GM12875 (cell line): ENCODE measurements at regions not wholly inside any gene's neighbourhood (a gene's known extent, or its start where the extent isn't known, plus 50 kb on each side); places are given as distances from the start of the nearest gene placed in this dataset.
"Not testable (repeated sequence)": the region's sequence is repeated elsewhere in the genome, so short reads cannot be mapped to it uniquely, and the experiment has no call there.

Experiments used
- H3K4me3 ChIP-seq: one replicate; pipeline ENCODE4 v1.5.1; 2011; ENCODE audit warnings: low read depth, low read length, control low read depth
- TF ChIP-seq, protein P1 (sequence below): IDR thresholded peaks from 2 replicates; pipeline ENCODE4 v1.5.1; 2011; ENCODE audit warnings: low read depth, mild to moderate bottlenecking, control low read depth, inconsistent platforms, low read length, moderate library complexity, borderline replicate concordance; ENCODE audit not compliant: insufficient read depth

DNA sequence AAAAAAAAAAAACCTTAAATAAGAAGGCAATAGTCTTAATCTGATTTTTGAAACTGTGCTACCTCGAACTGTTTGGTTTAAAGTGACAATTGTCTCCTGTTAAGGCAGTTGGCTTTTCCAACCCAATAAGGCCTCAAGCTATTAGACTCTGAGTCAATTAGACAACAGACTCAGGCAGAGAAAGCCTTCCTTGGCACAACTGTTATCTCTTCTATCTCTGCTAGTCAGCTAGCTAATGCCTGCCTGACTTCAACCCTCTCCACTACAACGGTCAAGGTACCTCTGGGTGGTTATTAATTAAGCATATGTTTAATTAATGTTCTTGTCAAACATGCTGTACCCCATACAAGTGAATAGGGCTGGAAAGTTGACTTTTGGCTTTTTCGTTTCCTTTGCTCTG lies 110.2 kb upstream of the NLGN1 start:
- TF ChIP-seq, protein P1, sequence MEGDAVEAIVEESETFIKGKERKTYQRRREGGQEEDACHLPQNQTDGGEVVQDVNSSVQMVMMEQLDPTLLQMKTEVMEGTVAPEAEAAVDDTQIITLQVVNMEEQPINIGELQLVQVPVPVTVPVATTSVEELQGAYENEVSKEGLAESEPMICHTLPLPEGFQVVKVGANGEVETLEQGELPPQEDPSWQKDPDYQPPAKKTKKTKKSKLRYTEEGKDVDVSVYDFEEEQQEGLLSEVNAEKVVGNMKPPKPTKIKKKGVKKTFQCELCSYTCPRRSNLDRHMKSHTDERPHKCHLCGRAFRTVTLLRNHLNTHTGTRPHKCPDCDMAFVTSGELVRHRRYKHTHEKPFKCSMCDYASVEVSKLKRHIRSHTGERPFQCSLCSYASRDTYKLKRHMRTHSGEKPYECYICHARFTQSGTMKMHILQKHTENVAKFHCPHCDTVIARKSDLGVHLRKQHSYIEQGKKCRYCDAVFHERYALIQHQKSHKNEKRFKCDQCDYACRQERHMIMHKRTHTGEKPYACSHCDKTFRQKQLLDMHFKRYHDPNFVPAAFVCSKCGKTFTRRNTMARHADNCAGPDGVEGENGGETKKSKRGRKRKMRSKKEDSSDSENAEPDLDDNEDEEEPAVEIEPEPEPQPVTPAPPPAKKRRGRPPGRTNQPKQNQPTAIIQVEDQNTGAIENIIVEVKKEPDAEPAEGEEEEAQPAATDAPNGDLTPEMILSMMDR, result no peak
- no peak overlapping the region for H3K4me3 ChIP-seq

DNA sequence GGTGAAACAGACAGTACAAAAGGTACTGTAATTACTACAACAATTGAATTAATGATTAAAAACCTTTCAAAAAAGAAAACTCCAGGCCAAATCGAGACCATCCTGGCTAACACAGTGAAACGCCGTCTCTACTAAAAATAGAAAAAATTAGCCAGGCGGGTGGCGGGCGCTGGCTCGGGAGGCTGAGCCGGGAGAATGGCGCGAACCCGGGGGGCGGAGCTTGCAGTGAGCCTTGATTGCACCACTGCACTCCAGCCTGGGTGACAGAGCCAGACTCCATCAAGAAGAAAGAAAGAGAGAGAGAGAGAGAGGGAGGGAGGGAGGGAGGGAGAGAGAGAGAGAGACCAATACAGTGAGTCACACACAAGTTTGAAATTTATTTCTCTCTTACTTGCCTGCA lies 111.0 kb upstream of the NLGN1 start:
- not testable (repeated sequence) for H3K4me3 ChIP-seq

DNA sequence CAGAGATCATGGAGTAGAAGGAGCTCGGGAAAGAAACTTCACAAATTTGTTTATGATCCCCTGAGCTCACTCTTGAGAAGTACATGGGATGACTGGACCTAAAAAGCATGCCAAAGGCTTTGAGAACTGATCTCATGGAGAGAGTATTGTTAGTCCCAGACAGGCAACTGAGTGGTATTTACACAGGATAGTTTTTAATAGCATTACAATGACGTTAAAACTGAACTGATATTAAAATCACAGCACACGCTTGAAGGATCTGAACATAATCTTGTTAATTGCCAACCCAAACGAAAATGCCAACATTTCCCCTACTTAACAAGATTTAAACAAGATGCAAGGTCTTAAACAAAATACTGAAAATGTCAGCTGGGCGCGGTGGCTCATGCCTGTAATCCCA lies 113.2 kb upstream of the NLGN1 start:
- no peak overlapping the region for H3K4me3 ChIP-seq
- TF ChIP-seq, protein P1, result no peak

DNA sequence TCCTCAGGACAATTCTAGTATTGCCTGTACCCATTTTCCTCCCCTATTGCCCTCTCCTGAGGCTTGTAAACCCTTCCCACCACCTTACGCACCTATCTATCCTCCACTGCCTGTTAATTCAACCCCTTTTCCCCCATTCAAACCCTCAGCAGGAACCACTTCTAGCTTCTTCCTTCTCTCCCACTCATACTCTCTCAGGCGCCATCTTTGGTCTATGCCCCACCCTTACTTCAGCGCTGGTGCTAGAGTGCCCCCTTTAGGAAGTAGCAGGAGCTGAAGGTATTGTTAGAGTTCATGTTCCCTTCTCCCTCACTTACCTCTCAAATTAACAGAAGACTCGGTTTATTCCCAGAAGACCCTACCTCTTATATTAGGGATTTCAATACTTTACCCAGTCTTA lies 121.8 kb upstream of the NLGN1 start:
- no peak overlapping the region for H3K4me3 ChIP-seq
- TF ChIP-seq, protein P1, result peak; percentile 29; the same call in 1 of the 2 replicates

DNA sequence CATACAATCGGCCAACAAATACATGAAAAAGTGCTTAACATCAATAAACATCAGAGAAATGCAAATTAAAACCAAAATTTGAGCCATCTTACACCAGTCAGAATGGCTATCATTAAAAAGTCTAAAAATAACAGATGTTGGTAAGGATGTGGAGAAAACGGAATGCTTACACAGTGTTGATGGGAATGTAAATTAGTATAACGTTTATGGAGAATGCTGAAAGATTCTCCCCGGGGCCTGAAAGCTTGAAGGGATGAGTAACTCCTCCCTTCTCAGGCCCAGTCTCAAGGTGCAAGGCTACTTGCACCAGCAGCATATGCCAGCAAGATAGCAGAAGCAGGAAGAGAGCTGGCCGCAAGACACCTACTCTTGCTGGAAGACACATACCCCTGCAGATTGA lies 123.7 kb upstream of the NLGN1 start:
- H3K4me3 ChIP-seq, result no peak overlapping the region
- TF ChIP-seq, protein P1, result no peak

DNA sequence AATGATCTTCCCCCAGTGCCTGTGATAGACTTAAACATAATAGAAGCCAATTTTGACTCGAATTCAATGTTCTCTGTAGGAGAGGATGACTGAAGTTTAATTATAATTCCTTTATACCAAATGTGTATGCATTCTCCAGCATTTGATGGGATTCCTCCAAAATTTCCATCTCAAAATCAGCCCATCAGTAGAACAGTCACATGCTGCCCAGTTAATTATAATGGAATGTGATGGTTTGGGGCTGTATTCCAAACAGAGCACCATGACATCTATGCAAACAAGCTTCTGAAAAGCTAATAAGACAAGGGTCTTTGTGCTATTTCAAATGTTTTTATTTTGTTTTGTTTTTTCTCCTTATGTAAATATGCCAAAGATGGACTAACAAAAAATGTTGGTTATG lies 127.7 kb upstream of the SPATA16 start:
- H3K4me3 ChIP-seq, result no peak overlapping the region
- TF ChIP-seq, protein P1, result no peak

DNA sequence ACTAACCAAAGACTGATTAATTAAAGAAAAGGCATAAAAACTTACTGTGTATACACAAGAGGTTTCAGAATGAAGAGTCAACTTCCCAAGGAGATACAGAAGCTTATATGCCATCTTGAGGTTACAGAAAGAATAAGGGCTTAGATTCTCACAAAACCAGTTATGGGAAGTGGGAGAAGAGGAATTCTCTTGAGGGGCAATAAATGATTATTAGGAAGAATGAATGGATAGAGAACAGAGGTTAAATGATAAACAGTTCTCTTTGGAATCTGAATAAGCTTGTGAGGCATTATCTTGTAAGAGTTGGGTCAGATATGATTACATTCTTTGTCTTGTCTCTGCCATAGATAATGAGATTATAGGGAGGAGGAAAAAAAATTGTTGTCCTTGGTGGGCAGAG lies 126.7 kb upstream of the SPATA16 start:
- TF ChIP-seq, protein P1, result no peak
- H3K4me3 ChIP-seq, result no peak overlapping the region

DNA sequence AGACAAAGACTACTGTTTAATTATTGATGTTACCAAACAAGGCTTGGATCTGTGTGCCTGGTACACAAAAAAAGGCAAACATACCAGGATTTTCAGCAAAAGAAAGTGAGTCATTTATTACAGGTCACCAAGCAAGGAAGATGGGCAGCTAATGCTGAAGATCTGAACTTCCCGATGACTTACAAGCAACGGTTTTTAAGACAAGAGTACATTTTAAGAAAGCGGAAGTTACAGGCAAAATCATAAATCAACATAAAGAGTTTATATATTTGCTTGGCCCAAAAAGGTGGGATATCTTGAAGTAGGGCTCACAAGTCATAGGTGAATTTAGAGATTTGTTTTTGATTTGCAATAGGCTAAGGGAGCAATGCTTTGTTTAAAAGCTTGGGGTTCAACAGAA lies 125.4 kb upstream of the SPATA16 start:
- TF ChIP-seq, protein P1, result no peak
- no peak overlapping the region for H3K4me3 ChIP-seq
